ENCODE measurements at regions not wholly inside any gene's neighbourhood (a gene's known extent, or its start where the extent isn't known, plus 50 kb on each side); places are given as distances from the start of the nearest gene placed in this dataset.

DNA sequence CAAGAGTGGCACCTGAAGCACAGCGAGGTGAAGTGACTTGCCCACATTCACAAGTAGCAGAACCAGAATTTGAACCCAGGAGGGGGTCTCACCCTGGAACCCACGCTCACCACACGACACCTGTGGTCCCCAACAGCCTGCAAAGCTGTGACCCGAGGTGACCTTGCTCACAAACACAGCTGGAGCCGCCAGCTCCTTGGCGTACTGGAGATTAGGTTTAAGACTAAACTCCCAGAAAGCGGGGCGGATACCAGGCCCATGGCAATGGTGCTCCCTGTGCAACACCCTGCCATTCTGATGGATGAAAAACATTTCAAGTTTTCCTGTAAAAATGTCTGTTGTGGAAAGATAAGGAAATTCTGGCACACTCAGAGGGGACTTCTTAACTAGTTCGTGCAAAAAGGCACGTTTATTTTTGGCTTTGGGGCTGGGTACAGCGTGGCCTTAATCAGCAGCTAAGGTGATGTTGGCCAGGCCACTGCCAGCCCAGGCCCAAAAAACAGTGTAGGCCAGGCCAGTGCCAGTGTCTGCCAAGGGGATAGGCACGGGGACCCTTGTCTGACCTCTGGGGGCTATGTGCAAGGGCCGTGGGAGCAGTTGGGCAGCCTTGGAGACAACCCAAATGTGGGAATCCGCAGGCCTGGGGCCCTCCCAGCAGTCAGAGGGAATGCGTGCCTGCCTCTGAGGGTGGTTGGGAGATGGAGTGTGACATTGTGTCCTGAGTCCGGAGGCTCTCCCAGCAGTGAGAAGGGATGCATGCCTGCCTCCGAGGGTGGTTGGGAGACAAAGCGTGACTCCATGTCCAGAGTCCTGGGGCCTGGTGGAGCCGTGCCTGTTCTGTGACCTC lies 185.0 kb upstream of the HS6ST1 start:
- Histone ChIP-seq H3K27ac (ENCODE audit: low read depth, low read length) (no peak overlapping the region), H3K9me3 (ENCODE audit: control insufficient read depth, insufficient read depth, low read length) (no peaks in the 10 kb centered on the region; the same call in 1 of the 2 replicates), H3K4me3 (ENCODE audit: low read depth, low read length) (no peak overlapping the region), H3K27me3 (ENCODE audit: control insufficient read depth, insufficient read depth, low read length) (peaks cover 8% of the 10 kb centered on the region)
- no peak for DNase-seq (ENCODE audit: low read depth, low spot score)
- TF ChIP-seq, protein P1, sequence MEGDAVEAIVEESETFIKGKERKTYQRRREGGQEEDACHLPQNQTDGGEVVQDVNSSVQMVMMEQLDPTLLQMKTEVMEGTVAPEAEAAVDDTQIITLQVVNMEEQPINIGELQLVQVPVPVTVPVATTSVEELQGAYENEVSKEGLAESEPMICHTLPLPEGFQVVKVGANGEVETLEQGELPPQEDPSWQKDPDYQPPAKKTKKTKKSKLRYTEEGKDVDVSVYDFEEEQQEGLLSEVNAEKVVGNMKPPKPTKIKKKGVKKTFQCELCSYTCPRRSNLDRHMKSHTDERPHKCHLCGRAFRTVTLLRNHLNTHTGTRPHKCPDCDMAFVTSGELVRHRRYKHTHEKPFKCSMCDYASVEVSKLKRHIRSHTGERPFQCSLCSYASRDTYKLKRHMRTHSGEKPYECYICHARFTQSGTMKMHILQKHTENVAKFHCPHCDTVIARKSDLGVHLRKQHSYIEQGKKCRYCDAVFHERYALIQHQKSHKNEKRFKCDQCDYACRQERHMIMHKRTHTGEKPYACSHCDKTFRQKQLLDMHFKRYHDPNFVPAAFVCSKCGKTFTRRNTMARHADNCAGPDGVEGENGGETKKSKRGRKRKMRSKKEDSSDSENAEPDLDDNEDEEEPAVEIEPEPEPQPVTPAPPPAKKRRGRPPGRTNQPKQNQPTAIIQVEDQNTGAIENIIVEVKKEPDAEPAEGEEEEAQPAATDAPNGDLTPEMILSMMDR (IDR thresholded peaks at IDR 0.05; ENCODE audit: low read depth, low read length), result no peak
- POLR2A ChIA-PET, result no interaction called here
- CTCF ChIA-PET, result no interaction called here

DNA sequence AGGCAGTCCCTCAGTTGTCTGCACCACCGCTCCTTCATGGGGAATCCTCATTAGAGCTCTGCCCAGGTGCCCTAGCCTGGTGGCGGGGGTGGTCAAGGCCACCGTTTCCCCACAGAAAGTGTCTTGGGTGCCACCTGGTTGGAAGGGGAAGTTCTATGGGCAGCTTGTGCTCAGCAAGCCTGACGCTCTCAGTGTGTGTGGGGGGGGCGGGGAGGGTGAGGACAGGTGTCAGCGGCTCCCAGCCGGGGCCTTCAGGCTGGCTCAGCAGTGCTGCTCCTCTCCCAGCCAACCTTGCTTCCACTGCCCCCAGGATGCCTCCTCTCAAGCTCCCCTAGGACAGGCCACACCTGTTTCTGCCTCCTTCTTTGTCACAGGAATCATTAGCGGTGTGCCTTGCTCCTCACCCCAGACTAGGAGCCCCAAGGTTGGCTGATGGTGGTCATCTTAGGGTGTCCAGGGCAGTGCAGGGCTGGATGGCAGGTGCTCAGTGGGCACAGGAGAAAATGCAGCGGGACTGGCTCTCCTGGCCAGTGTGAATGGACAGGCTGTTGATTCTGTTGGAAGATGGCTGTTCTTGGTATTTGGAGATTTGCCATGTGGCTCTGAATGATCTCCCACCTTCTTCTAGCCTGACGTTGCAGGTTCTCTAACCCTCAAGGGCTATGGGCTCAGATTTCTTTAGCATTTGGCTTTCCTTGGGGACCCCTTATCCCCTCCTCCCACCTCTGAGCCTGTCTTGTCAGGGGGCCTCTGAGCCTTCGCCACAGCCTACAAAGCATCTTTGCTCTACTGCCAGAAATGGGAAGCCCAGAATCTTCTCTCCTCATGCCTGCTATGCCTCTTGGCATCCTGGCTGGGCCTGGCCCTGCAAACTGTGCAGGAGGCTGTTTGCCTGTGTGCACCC lies 185.8 kb upstream of the HS6ST1 start:
- TF ChIP-seq, protein P1 (IDR thresholded peaks at IDR 0.05; ENCODE audit: low read depth, low read length), result no peak
- Histone ChIP-seq H3K4me3 (ENCODE audit: low read depth, low read length) (no peak overlapping the region), H3K27me3 (ENCODE audit: control insufficient read depth, insufficient read depth, low read length) (peaks cover 8% of the 10 kb centered on the region), H3K9me3 (ENCODE audit: control insufficient read depth, insufficient read depth, low read length) (no peaks in the 10 kb centered on the region; the same call in 1 of the 2 replicates), H3K27ac (ENCODE audit: low read depth, low read length) (no peak overlapping the region)
- ChIA-PET POLR2A (no interaction called here), CTCF (no interaction called here)
- DNase-seq (ENCODE audit: low read depth, low spot score), result no peak

DNA sequence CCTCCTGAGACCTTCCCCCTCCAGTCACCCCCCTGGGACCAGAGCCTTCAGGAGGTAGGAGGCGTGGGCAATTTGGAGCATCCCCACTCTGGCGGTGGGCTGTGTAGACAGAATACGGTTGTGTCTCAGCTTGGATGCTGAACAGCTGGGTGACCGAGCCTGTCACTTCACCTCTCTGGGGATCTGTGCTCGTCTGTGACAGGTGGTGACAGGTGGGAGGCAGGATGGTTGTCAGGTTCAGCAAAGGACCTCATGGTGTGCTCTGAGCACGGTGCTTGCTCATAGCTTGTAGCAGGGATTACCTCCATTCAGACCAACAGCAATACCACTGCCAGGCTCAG lies 186.5 kb upstream of the HS6ST1 start:
- no peak for DNase-seq (ENCODE audit: low read depth, low spot score)
- H3K4me3 ChIP-seq (ENCODE audit: low read depth, low read length), result no peak overlapping the region
- ChIA-PET CTCF (no interaction called here), POLR2A (no interaction called here)
- H3K27ac ChIP-seq (ENCODE audit: low read depth, low read length), result no peak overlapping the region
- TF ChIP-seq, protein P1 (IDR thresholded peaks at IDR 0.05; ENCODE audit: low read depth, low read length), result no peak
- H3K9me3 ChIP-seq (ENCODE audit: control insufficient read depth, insufficient read depth, low read length), result no peaks in the 10 kb centered on the region; the same call in 1 of the 2 replicates
- H3K27me3 ChIP-seq (ENCODE audit: control insufficient read depth, insufficient read depth, low read length), result peaks cover 5% of the 10 kb centered on the region

DNA sequence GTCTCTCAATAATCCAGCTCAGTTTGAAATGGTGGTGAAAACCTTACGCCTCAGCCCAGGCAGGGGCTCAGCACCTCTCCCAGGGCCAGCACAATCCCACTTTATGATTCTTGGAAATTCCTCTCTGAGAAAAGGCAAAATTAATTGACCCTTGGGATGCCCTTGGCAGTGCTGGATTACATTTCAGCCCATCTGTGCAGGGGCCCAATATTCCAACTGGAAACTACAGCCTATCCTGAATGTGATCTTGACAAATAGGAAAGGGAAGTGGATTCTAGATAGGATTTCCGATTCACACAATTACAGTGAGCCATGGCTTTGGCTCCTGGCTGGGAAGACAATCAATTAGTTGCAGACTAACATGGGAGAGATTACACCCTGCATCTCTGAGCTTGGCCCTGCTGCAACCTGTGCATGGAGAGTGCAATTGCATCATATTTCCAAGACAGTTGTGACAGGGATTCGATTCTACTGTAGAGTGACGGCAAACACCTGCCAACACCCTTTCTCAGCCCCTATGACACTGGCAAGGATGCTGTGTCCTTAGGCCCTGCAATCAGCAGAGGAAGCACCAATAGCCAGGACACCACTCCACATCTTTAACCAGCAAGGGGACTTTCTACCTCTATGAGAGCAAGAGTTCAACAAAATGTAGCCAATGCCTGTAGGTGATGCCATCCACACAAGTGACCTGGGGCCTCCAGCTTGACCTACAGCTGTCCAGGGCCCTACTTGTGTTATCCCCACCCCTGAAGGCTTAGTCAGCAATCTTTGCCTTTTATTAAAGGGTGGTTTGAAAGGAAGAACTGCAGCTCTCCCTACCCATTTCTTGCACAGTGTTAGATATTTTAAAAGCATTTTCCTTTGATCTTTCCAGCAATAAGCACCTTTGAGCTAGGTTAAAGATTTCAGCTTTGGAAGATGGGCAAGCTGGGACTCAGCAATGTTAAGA lies 187.2 kb upstream of the HS6ST1 start:
- ChIA-PET CTCF (no interaction called here), POLR2A (no interaction called here)
- Histone ChIP-seq H3K27ac (ENCODE audit: low read depth, low read length) (no peak overlapping the region), H3K9me3 (ENCODE audit: control insufficient read depth, insufficient read depth, low read length) (no peaks in the 10 kb centered on the region; the same call in 1 of the 2 replicates), H3K4me3 (ENCODE audit: low read depth, low read length) (no peak overlapping the region), H3K27me3 (ENCODE audit: control insufficient read depth, insufficient read depth, low read length) (peaks cover 5% of the 10 kb centered on the region)
- TF ChIP-seq, protein P1 (IDR thresholded peaks at IDR 0.05; ENCODE audit: low read depth, low read length), result no peak
- no peak for DNase-seq (ENCODE audit: low read depth, low spot score)

Data from AG04450 (cell line).